Glutamatergic neuron (in vitro differentiated cells): ENCODE measurements at regions not wholly inside any gene's neighbourhood (a gene's known extent, or its start where the extent isn't known, plus 50 kb on each side); places are given as distances from the start of the nearest gene placed in this dataset.

ENCODE experiments used
- DNase-seq: peaks from one replicate; pipeline ENCODE4 v3.0.0; 2022
- H3K27ac Mint-ChIP-seq: one replicate; pipeline ENCODE4 v1.8.0; 2020; ENCODE audit warnings: mild to moderate bottlenecking, mixed read lengths, inconsistent platforms; ENCODE audit not compliant: unreplicated experiment
- H3K27me3 Mint-ChIP-seq: one replicate; pipeline ENCODE4 v1.8.0; 2020; ENCODE audit warnings: mild to moderate bottlenecking, moderate library complexity, mixed read lengths, inconsistent platforms; ENCODE audit not compliant: unreplicated experiment
- H3K36me3 Mint-ChIP-seq: one replicate; pipeline ENCODE4 v1.8.0; 2020; ENCODE audit warnings: mild to moderate bottlenecking, mixed read lengths, inconsistent platforms; ENCODE audit not compliant: unreplicated experiment
- H3K4me1 Mint-ChIP-seq: one replicate; pipeline ENCODE4 v1.8.0; 2020; ENCODE audit warnings: mild to moderate bottlenecking, low read depth, mixed read lengths, inconsistent platforms; ENCODE audit not compliant: unreplicated experiment
- H3K4me3 Mint-ChIP-seq: one replicate; pipeline ENCODE4 v1.8.0; 2020; ENCODE audit warnings: mild to moderate bottlenecking, mixed read lengths, inconsistent platforms; ENCODE audit not compliant: unreplicated experiment
- H3K9me3 Mint-ChIP-seq: one replicate; pipeline ENCODE4 v1.8.0; 2020; ENCODE audit warnings: mild to moderate bottlenecking, moderate library complexity, mixed read lengths, inconsistent platforms; ENCODE audit not compliant: unreplicated experiment
- TF ChIP-seq, protein P1 (sequence below): fragments of 200-600 bp; sonication (generic); IDR thresholded peaks from one replicate; pipeline ENCODE4 v1.5.0; 2021; ENCODE audit not compliant: partially characterized antibody, unreplicated experiment

DNA sequence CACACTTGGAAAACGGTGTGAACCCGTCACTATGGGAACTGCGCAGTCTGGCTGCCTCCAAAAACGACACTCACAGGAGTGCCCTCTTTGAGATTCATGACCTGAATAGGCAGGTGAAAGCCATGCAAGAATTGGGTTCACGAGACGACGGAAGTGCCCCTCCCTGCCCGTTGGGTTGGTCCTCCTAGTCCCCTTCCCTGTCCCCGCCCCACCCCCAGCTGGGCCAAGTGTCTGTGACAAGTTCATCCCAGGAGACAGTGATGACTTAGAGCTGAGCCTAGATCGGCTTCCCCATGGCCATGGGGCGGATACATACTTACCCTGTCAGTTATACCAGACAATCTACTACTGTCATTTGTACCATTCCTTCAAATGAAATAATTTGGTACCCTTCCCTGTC lies 1137.7 kb upstream of the CHAC2 start:
- DNase-seq: no peak
- no peaks in the 10 kb centered on the region for H3K9me3 Mint-ChIP-seq
- H3K36me3 Mint-ChIP-seq: no peaks in the 10 kb centered on the region
- H3K4me1 Mint-ChIP-seq: no peaks in the 10 kb centered on the region
- TF ChIP-seq, protein P1, sequence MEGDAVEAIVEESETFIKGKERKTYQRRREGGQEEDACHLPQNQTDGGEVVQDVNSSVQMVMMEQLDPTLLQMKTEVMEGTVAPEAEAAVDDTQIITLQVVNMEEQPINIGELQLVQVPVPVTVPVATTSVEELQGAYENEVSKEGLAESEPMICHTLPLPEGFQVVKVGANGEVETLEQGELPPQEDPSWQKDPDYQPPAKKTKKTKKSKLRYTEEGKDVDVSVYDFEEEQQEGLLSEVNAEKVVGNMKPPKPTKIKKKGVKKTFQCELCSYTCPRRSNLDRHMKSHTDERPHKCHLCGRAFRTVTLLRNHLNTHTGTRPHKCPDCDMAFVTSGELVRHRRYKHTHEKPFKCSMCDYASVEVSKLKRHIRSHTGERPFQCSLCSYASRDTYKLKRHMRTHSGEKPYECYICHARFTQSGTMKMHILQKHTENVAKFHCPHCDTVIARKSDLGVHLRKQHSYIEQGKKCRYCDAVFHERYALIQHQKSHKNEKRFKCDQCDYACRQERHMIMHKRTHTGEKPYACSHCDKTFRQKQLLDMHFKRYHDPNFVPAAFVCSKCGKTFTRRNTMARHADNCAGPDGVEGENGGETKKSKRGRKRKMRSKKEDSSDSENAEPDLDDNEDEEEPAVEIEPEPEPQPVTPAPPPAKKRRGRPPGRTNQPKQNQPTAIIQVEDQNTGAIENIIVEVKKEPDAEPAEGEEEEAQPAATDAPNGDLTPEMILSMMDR: no peak
- H3K4me3 Mint-ChIP-seq: no peak overlapping the region
- no peaks in the 10 kb centered on the region for H3K27me3 Mint-ChIP-seq
- H3K27ac Mint-ChIP-seq: no peak overlapping the region

DNA sequence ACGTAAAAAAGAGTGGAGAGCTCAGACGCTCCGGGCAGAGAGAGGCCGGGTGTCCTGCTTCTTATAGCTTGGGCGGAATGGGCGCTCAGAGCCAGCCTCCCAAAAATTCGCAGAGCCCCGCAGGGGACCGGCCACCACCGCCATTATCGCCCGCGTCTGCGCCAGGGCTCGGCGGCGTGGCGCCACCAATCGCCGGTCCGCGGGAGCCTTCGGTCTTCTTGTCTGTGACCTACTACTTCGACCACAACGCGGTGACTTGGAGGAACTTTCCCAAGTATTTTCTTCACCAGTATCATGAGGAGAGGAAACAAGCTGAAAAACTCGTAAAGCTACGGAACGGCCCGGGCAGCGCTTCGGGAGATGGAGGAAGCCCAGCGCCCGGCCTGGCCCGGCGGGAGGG lies 1138.1 kb upstream of the CHAC2 start:
- Mint-ChIP-seq H3K4me1 (no peaks in the 10 kb centered on the region), H3K4me3 (no peak overlapping the region), H3K27ac (no peak overlapping the region), H3K9me3 (no peaks in the 10 kb centered on the region), H3K27me3 (no peaks in the 10 kb centered on the region), H3K36me3 (no peaks in the 10 kb centered on the region)
- TF ChIP-seq, protein P1: no peak
- DNase-seq: no peak

DNA sequence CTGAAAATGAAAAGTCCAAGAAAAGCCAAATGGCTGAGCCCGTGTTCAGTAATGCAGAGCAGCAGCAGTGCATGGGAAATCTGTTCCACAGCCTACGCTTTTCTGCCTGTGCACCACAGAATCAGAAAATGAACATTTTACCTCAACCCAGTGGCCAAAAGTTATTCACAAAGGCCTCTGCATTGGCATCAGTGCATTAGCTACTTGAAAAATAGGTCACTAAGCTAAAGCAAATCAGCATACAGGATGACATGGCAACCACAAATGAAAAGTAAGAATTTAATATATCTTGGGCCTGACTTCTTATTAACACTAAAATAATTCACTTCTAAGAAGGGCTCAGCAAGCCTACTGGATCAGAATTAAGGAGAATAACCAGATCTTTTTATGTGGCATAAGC lies 1145.3 kb upstream of the CHAC2 start:
- no peaks in the 10 kb centered on the region for H3K9me3 Mint-ChIP-seq
- DNase-seq: no peak
- no peak overlapping the region for H3K4me3 Mint-ChIP-seq
- H3K27ac Mint-ChIP-seq: no peak overlapping the region
- TF ChIP-seq, protein P1: no peak
- H3K36me3 Mint-ChIP-seq: no peaks in the 10 kb centered on the region
- no peaks in the 10 kb centered on the region for H3K27me3 Mint-ChIP-seq
- H3K4me1 Mint-ChIP-seq: peaks cover 7% of the 10 kb centered on the region

DNA sequence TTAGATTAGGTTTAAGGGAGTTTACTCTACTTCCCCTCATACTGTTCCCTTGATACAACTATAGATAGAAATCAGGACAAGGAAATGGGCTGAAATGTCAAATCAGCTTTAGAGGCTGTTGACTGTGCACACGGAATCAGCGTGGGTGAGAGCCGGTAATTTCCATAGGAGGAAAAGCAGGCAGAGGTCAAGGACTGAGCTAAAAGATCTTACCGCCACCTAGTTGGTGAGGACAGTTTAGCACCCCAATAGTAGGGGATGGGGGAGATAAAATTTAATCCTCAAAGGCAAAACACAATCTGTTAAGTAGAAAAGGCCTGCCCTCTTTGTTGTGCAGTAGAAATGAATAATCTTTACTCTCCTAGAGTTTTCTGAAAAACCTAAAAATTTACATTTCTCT lies 1154.5 kb upstream of the CHAC2 start:
- no peak overlapping the region for H3K27ac Mint-ChIP-seq
- no peaks in the 10 kb centered on the region for H3K4me1 Mint-ChIP-seq
- TF ChIP-seq, protein P1: no peak
- H3K4me3 Mint-ChIP-seq: no peak overlapping the region
- H3K36me3 Mint-ChIP-seq: no peaks in the 10 kb centered on the region
- no peaks in the 10 kb centered on the region for H3K9me3 Mint-ChIP-seq
- H3K27me3 Mint-ChIP-seq: peaks cover 5% of the 10 kb centered on the region
- no peak for DNase-seq

DNA sequence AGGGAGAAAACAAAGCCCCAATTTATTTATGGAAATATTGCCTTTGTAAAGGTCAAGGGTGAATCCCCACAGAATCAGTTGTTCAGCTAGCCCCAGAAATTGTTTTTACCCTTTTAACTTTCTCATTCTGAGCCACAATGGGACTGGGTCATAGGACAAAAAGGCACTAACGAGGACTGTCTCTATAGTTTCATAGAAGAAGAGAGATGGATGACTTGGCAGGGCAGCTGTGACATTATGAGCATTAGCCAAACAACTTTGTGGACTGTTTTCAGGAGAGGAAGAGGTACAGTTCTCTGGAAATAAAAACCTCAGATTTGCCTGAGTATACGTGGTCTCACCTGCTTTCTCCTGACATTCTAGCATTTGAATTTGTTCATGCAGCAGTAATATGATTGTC lies 1155.8 kb upstream of the CHAC2 start:
- TF ChIP-seq, protein P1: no peak
- H3K9me3 Mint-ChIP-seq: no peaks in the 10 kb centered on the region
- peaks cover 5% of the 10 kb centered on the region for H3K27me3 Mint-ChIP-seq
- H3K27ac Mint-ChIP-seq: no peak overlapping the region
- no peak for DNase-seq
- no peak overlapping the region for H3K4me3 Mint-ChIP-seq
- H3K4me1 Mint-ChIP-seq: no peaks in the 10 kb centered on the region
- H3K36me3 Mint-ChIP-seq: no peaks in the 10 kb centered on the region
